22Rv1 (cell line): ENCODE measurements at regions not wholly inside any gene's neighbourhood (a gene's known extent, or its start where the extent isn't known, plus 50 kb on each side); places are given as distances from the start of the nearest gene placed in this dataset.

Source experiments
- H3K27ac ChIP-seq: fragments of 450-650 bp; 2 replicates; pipeline ENCODE4 v1.5.1; 2017
- ZFX ChIP-seq: fragments of 450-650 bp; IDR thresholded peaks from 2 replicates; pipeline ENCODE4 v1.6.1; 2017; ENCODE audit warnings: antibody characterized with exemption, borderline replicate concordance
- TF ChIP-seq, protein P1 (sequence below): fragments of 450-650 bp; IDR thresholded peaks from 2 replicates; pipeline ENCODE4 v1.5.1; 2017; ENCODE audit warnings: mild to moderate bottlenecking

DNA sequence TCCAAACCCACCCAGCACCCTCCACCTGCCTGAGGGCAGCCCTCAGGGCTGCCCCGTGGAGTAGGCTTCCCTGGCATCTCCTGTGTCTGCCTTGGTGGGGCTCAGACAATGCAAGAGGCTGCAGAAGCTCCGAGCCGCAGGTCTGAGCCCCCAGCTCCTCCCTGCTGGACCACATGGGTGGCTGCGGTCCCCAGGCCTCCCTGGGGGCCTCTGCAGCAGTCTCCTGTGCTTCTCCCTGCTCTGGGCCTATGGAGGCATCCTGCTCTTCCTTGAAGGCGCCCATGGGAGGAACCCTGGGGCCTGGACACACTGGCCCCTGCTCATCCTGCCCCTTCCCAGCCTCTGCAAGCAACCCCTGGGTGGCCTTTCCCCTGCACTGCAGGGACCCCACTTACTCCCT, 86.1 kb upstream of the ACTRT2 start:
- TF ChIP-seq ZFX = no peak
- TF ChIP-seq, protein P1, sequence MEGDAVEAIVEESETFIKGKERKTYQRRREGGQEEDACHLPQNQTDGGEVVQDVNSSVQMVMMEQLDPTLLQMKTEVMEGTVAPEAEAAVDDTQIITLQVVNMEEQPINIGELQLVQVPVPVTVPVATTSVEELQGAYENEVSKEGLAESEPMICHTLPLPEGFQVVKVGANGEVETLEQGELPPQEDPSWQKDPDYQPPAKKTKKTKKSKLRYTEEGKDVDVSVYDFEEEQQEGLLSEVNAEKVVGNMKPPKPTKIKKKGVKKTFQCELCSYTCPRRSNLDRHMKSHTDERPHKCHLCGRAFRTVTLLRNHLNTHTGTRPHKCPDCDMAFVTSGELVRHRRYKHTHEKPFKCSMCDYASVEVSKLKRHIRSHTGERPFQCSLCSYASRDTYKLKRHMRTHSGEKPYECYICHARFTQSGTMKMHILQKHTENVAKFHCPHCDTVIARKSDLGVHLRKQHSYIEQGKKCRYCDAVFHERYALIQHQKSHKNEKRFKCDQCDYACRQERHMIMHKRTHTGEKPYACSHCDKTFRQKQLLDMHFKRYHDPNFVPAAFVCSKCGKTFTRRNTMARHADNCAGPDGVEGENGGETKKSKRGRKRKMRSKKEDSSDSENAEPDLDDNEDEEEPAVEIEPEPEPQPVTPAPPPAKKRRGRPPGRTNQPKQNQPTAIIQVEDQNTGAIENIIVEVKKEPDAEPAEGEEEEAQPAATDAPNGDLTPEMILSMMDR = no peak
- no peak overlapping the region for H3K27ac ChIP-seq

DNA sequence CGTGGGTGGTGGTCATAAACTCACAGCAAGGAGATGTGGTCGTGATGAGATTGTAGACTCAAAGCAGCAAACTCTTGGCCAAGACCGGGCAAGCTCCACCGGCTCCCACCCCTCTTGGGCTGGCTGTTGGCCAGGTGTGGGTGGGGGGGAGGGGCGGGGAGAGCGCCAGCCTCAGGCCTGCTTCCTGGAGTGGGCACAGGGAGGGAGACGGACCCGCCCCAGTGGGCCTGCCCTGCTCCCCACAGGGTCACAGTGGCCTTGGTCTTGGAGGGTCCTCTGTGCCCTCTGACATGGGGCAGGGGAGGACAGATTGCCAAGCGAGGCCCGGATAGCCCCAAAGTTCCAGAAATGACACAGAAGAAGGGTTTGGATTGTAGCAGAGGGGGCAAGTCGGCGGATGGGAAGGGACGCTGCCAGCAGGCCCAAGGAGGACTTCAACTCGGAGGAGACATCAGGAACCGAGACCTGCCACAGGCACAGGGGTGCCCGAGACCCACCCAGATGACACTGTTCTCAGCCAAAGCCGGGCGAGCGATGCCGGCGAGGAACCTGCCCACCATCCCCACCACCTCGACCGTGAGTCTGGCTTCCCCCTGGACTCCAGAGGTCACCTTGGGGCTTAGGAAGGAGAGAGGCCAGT, 85.4 kb upstream of the ACTRT2 start:
- TF ChIP-seq, protein P1 = no peak
- no peak for TF ChIP-seq ZFX

DNA sequence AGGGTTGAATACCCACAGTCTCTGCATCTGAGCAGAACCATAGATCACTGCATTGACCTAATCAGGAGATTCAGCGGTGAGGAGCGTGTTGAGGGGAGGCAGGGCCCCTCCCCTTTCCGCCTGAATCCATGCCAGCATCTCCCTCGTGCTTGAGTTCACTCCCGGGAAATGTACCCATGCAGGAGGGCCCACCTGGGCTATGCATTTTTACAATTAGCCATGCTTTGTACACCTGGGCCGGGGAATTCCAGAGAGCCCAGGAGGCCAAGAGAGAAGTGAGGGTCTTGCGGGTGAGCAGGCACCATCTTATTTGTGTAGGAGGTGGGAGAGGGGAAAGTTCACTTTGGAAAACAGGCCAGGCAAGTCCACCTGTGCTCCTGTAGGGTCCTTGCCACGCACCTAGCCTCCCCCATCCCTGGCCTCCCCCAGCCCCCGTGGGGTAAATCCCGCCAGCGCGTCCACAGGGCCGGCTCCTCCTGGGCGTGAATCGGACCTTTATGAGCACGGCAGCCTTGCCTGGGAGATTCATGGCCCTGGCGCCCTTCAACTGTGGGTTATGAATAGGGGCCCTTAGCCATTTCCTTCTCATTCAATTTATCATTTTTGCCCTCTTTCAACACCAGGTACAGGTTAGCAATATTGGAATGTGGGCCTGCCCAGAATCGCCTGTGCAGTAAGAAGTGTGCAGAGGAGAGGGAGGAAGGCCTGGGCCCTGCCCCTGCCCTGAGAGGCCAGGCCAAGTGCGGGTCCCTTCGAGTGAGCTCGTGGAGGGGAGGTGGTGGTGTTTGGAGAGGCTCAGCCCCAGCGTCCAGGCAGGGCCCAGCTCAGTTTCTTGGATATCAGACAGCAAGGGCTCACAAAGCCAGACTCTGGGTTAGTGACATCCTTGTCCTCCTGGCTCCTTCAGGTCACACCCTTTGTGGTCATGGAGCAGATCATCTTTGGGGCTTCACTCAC, 84.4 kb upstream of the ACTRT2 start:
- H3K27ac ChIP-seq = no peak overlapping the region
- no peak for TF ChIP-seq ZFX
- TF ChIP-seq, protein P1 = no peak

More for the DNA sequence above, 85.4 kb upstream of the ACTRT2 start:
- H3K27ac ChIP-seq = no peak overlapping the region

DNA sequence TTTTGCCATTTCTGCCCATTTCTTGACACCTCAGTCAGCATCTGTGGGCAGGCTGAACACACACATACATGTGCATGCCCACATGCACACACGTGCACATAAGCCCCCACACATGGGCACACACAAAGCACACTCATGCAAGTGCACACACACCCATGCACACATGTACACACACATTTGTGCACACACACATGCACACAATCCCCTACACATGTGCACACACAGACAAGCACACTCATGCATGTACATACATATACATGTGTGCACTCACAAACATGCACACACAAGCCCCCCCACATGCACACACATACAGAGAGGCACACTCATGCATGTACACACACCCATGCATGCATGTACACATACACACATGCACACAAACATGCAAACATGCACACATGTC, 83.5 kb upstream of the ACTRT2 start:
- TF ChIP-seq, protein P1 = no peak
- TF ChIP-seq ZFX = no peak
- H3K27ac ChIP-seq = no peak overlapping the region

DNA sequence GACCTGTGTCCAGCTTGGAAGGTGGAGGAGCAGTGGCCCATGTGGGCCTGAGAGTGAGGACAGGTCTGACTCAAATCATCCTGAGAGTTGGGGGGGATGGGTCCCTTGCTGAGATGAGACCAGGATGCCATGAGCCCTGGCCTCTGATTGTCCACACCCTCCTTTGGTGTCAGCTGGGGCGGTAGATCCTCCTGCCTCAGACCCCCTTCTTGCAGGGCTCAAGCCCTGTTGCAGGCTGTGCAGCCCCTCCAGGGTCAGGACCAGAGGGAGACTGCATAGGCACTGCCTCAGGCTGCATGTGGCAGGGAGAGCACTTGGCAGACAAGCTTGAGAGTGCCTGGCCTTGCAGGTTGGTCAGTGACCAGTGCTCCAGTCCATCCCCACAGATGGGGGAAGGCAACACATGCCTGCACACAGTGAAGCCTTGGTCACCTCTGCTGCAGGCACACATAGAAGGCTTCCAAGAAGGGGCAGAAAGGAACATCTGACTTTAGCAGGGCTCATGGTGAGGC, 82.2 kb upstream of the ACTRT2 start:
- H3K27ac ChIP-seq = no peak overlapping the region
- TF ChIP-seq, protein P1 = no peak
- no peak for TF ChIP-seq ZFX

DNA sequence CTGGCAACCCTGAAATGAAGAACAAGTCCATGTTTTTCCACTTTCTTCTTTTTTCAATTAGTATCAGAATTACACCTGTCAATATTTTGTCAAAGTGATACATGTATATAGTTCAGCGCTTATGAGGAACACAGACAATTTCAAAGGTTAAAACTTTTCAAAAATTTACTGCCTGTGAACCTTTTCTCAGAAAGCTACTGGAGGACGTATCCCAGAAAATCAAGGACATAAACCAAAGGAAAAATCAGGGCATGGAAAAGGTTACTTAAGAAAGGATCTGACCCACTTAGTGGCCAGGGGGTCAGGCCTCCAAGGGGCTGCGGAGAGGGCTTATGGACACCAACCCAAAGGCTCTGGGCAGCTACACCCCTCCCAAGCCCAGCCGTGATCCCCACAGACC, 81.1 kb upstream of the ACTRT2 start:
- no peak overlapping the region for H3K27ac ChIP-seq
- TF ChIP-seq ZFX = no peak
- TF ChIP-seq, protein P1 = no peak

DNA sequence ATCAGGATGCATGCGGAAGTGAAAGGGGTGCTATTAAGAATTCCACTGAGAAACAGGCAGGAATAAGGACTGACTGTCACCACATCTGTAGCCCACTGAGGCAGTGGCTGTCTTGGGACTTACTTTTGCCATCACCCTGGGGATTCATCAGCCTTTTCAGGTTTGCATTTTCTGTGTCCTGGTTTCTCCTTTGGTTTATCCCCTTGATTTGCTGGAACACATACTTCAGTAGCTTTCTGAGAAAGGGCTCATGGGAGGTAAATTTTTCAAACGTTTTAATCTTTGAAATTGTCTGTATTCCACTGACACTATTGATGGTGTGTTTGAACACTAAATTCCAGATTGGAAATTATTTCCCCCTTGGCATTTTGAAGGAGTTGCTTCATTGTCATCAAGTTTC, 80.2 kb upstream of the ACTRT2 start:
- H3K27ac ChIP-seq = no peak overlapping the region
- TF ChIP-seq, protein P1 = no peak
- TF ChIP-seq ZFX = no peak
